ENCODE measurements at regions not wholly inside any gene's neighbourhood (a gene's known extent, or its start where the extent isn't known, plus 50 kb on each side); places are given as distances from the start of the nearest gene placed in this dataset.

- Histone ChIP-seq H3K4me3 (no peak overlapping the region), H3K36me3 (no peaks in the 10 kb centered on the region), H3K27ac (no peak overlapping the region), H3K4me1 (no peaks in the 10 kb centered on the region), H3K9ac (ENCODE audit: low read depth in 2 of 2, low read length in 2 of 2) (no peak overlapping the region), H3K9me3 (no peaks in the 10 kb centered on the region), H3K27me3 (no peaks in the 10 kb centered on the region)
- DNase-seq = no peak
- intact Hi-C loops (cut with DNase I) = no loop called here
- TF ChIP-seq, protein P1, sequence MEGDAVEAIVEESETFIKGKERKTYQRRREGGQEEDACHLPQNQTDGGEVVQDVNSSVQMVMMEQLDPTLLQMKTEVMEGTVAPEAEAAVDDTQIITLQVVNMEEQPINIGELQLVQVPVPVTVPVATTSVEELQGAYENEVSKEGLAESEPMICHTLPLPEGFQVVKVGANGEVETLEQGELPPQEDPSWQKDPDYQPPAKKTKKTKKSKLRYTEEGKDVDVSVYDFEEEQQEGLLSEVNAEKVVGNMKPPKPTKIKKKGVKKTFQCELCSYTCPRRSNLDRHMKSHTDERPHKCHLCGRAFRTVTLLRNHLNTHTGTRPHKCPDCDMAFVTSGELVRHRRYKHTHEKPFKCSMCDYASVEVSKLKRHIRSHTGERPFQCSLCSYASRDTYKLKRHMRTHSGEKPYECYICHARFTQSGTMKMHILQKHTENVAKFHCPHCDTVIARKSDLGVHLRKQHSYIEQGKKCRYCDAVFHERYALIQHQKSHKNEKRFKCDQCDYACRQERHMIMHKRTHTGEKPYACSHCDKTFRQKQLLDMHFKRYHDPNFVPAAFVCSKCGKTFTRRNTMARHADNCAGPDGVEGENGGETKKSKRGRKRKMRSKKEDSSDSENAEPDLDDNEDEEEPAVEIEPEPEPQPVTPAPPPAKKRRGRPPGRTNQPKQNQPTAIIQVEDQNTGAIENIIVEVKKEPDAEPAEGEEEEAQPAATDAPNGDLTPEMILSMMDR (IDR thresholded peaks at IDR 0.05) = no peak
Measured at GRCh38 chr3:18679238-18679637, 254.1 kb upstream of the SATB1 start.

- no peaks in the 10 kb centered on the region for H3K27me3 ChIP-seq
- intact Hi-C loops (cut with DNase I) = no loop called here
- no peak overlapping the region for H3K9ac ChIP-seq (ENCODE audit: low read depth in 2 of 2, low read length in 2 of 2)
- H3K4me3 ChIP-seq = no peak overlapping the region
- TF ChIP-seq, protein P1 (IDR thresholded peaks at IDR 0.05) = no peak
- H3K36me3 ChIP-seq = no peaks in the 10 kb centered on the region
- no peaks in the 10 kb centered on the region for H3K4me1 ChIP-seq
- no peaks in the 10 kb centered on the region for H3K9me3 ChIP-seq
- DNase-seq = no peak
- H3K27ac ChIP-seq = no peak overlapping the region
Measured at GRCh38 chr3:18675197-18675596, 250.1 kb upstream of the SATB1 start.

DNA sequence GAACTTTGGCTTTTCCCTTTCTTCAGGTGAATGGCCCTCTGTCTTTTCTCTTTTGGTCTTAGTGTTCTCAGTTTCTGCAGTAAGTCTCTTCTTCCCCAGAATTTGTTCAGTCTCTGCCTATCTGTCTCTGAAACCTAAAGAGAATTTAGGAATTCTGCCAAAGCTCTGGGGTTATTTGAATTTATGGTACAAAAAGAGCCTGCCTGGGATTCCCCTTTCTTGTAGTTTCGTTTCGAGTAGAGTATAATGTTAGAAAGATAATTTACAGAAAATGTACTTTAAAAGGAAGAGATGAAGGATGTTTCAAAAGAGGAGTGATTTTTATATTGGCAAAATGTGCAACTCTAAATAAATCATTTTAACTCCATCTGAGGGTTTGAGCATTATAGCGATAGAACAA, 247.4 kb upstream of the SATB1 start:
- no peak for DNase-seq
- Histone ChIP-seq H3K36me3 (no peaks in the 10 kb centered on the region), H3K4me1 (no peaks in the 10 kb centered on the region), H3K27ac (no peak overlapping the region), H3K4me3 (no peak overlapping the region), H3K9ac (ENCODE audit: low read depth in 2 of 2, low read length in 2 of 2) (no peak overlapping the region), H3K27me3 (no peaks in the 10 kb centered on the region), H3K9me3 (no peaks in the 10 kb centered on the region)
- intact Hi-C loops (cut with DNase I) = no loop called here
- TF ChIP-seq, protein P1 (IDR thresholded peaks at IDR 0.05) = no peak

- intact Hi-C loops (cut with DNase I) = no loop called here
- TF ChIP-seq, protein P1 (IDR thresholded peaks at IDR 0.05) = no peak
Measured at GRCh38 chr3:18670759-18671158, 245.6 kb upstream of the SATB1 start.

DNA sequence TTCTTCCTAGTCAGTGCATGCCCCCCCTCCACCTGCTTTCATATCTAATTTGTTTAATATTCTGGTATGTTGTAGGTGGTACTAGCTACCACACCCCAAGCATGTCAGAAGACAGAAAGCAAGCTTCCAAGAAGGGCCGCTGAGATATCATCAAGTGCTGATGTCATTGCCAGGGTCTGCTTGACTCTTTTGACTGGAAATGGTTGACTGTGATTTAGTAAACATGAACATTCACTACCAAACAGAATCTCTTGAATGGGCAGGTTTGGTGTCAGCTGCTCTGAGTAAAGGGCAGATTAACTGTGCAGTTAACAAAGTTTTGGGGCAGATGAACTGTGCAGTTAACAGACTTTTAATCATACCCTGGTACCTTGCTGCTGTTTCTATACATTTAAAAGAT, 244.2 kb upstream of the SATB1 start:
- TF ChIP-seq, protein P1 (IDR thresholded peaks at IDR 0.05) = no peak

More at GRCh38 chr3:18670759-18671158, 245.6 kb upstream of the SATB1 start:
- Histone ChIP-seq H3K27ac (no peak overlapping the region), H3K9me3 (no peaks in the 10 kb centered on the region), H3K4me3 (no peak overlapping the region), H3K9ac (ENCODE audit: low read depth in 2 of 2, low read length in 2 of 2) (no peak overlapping the region), H3K27me3 (no peaks in the 10 kb centered on the region), H3K36me3 (no peaks in the 10 kb centered on the region), H3K4me1 (no peaks in the 10 kb centered on the region)
- no peak for DNase-seq

DNA sequence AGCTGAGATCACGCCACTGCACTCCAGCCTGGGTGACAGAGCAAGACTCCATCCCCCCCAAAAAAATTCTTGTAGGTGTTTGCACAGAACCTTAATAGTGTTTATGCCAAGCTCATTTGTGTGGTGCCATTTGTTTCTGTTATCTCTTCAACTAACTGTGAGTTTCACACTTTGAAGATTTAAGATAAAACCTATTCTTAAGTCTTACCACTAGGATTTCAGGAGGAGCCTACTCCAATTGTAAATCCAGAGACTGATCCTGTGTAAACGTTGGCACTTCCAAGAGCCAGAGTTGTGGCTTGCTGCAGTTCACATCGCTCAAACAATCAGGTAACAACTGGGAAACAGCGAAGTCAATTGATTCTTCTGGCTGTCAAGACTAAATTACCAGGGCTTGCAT, 242.4 kb upstream of the SATB1 start:
- H3K36me3 ChIP-seq = no peaks in the 10 kb centered on the region
- H3K27ac ChIP-seq = no peak overlapping the region
- no peak for DNase-seq
- intact Hi-C loops (cut with DNase I) = no loop called here
- no peaks in the 10 kb centered on the region for H3K9me3 ChIP-seq
- no peaks in the 10 kb centered on the region for H3K27me3 ChIP-seq
- TF ChIP-seq, protein P1 (IDR thresholded peaks at IDR 0.05) = no peak
- no peaks in the 10 kb centered on the region for H3K4me1 ChIP-seq
- H3K9ac ChIP-seq (ENCODE audit: low read depth in 2 of 2, low read length in 2 of 2) = no peak overlapping the region
- no peak overlapping the region for H3K4me3 ChIP-seq

More for the DNA sequence above, 244.2 kb upstream of the SATB1 start:
- Histone ChIP-seq H3K4me3 (no peak overlapping the region), H3K9ac (ENCODE audit: low read depth in 2 of 2, low read length in 2 of 2) (no peak overlapping the region), H3K27me3 (no peaks in the 10 kb centered on the region), H3K4me1 (no peaks in the 10 kb centered on the region), H3K9me3 (no peaks in the 10 kb centered on the region), H3K36me3 (no peaks in the 10 kb centered on the region), H3K27ac (no peak overlapping the region)
- intact Hi-C loops (cut with DNase I) = no loop called here
- DNase-seq = no peak

Measured in colonic mucosa (tissue), 4 donors.